OCI-LY7 (cell line): ENCODE measurements at regions not wholly inside any gene's neighbourhood (a gene's known extent, or its start where the extent isn't known, plus 50 kb on each side); places are given as distances from the start of the nearest gene placed in this dataset.
"Not testable (repeated sequence)": the region's sequence is repeated elsewhere in the genome, so short reads cannot be mapped to it uniquely, and the experiment has no call there.

Experiments used
- BruUV-seq: library from RNA; stranded (reverse); fragments of 400-500 nt; replicated peaks from 2 replicates; lab custom pipeline; 2021; lab: Mats Ljungman, UMichigan
- CTCF ChIA-PET: fragments of 300-600 bp; sonication (Branson Sonifier 250); formaldehyde crosslinking; loops from one replicate; lab custom pipeline; 2022; ENCODE audit warnings: antibody characterized with exemption; ENCODE audit not compliant: unreplicated experiment; lab: Charles Lee
- POLR2A ChIA-PET: fragments of 300-600 bp; sonication (Branson Sonifier 250); formaldehyde crosslinking; loops from one replicate; lab custom pipeline; 2022; ENCODE audit warnings: antibody characterized with exemption; lab: Charles Lee
- DNase-seq: peaks from one replicate; pipeline ENCODE4 v3.0.0-alpha.2; 2015; ENCODE audit warnings: low spot score
- H2AFZ ChIP-seq: fragments of 200-600 bp; sonication (generic), shearing (Covaris generic); 2 replicates; pipeline ENCODE4 v1.6.1; 2014; ENCODE audit warnings: mild to moderate bottlenecking, antibody characterized with exemption, low read length, moderate library complexity
- H3K27ac ChIP-seq: fragments of 200-600 bp; sonication (generic); 2 replicates; pipeline ENCODE4 v1.5.1; 2014; ENCODE audit warnings: mixed run types, low read depth, mild to moderate bottlenecking, moderate library complexity, low read length, inconsistent platforms; ENCODE audit not compliant: poor library complexity, severe bottlenecking
- H3K36me3 ChIP-seq: fragments of 200-600 bp; sonication (generic); 2 replicates; pipeline ENCODE4 v1.6.1; 2014; ENCODE audit warnings: mild to moderate bottlenecking, antibody characterized with exemption, low read length, moderate library complexity, mixed read lengths; ENCODE audit not compliant: insufficient read depth
- H3K4me1 ChIP-seq: fragments of 200-600 bp; sonication (generic); 2 replicates; pipeline ENCODE4 v1.5.1; 2014; ENCODE audit warnings: mild to moderate bottlenecking, low read length; ENCODE audit not compliant: insufficient read depth, poor library complexity, severe bottlenecking
- H3K4me2 ChIP-seq: fragments of 200-600 bp; sonication (generic); 2 replicates; pipeline ENCODE4 v1.6.1; 2014; ENCODE audit warnings: mild to moderate bottlenecking, low read length
- H3K4me3 ChIP-seq: fragments of 200-600 bp; sonication (generic); 2 replicates; pipeline ENCODE4 v1.5.1; 2014; ENCODE audit warnings: mild to moderate bottlenecking, low read depth, low read length; ENCODE audit not compliant: poor library complexity, severe bottlenecking
- H3K79me2 ChIP-seq: fragments of 200-600 bp; sonication (generic); 2 replicates; pipeline ENCODE4 v1.6.1; 2016; ENCODE audit warnings: low read depth, mild to moderate bottlenecking, low read length, moderate library complexity, mixed read lengths; ENCODE audit not compliant: insufficient read depth
- H3K9me2 ChIP-seq: fragments of 200-600 bp; sonication (generic); 2 replicates; pipeline ENCODE4 v1.6.1; 2016; ENCODE audit warnings: mild to moderate bottlenecking, low read length, mixed read lengths; ENCODE audit not compliant: insufficient read depth
- H3K9me3 ChIP-seq: fragments of 200-600 bp; sonication (generic); 2 replicates; pipeline ENCODE4 v1.6.1; 2014; ENCODE audit warnings: mild to moderate bottlenecking, mixed run types, low read length, mixed read lengths
- H4K20me1 ChIP-seq: fragments of 200-600 bp; sonication (generic); 2 replicates; pipeline ENCODE4 v1.6.1; 2014; ENCODE audit warnings: mild to moderate bottlenecking, antibody characterized with exemption, low read length, moderate library complexity, mixed read lengths; ENCODE audit not compliant: insufficient read depth
- EZH2phosphoT487 ChIP-seq: fragments of 200-600 bp; sonication (generic); IDR thresholded peaks from 2 replicates; pipeline ENCODE4 v1.6.1; 2018; ENCODE audit warnings: low read depth, borderline replicate concordance, mild to moderate bottlenecking, mixed run types, antibody characterized with exemption, low read length, moderate library complexity, mixed read lengths
- intact Hi-C: fragments of 100-400 bp; cut with micrococcal nuclease; formaldehyde crosslinking; loops from one replicate; pipeline ENCODE4 v1.10.0; 2022; ENCODE audit not compliant: unreplicated experiment
- TF ChIP-seq, protein P1 (sequence below): fragments of 200-600 bp; sonication (generic); conservative IDR thresholded peaks from 2 replicates; pipeline ENCODE4 v1.5.1; 2014; ENCODE audit warnings: mild to moderate bottlenecking, antibody characterized with exemption, low read length, moderate library complexity, mixed read lengths

DNA sequence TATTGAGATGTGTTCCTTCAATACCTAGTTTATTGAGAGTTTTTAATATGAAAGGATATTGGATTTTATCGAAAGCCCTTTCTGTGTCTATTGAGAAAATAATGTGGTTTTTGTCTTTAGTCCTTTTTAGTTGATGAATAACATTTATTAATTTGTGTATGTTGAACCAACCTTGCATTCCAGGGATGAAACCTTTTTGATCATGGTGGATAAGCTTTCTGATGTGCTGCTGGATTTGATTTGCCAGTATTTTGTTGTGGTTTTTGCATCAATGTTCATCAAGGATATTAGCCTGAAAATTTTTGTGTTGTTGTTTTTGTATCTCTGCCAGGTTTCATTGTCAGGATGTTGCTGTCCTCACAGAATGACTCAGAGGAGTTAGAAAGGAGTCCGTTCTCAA is 1710.4 kb downstream of the SUCLG1 start:
- intact Hi-C loops = no loop called here
- Histone ChIP-seq H3K79me2 (no peaks in the 10 kb centered on the region), H3K4me3 (no peak overlapping the region), H3K36me3 (no peaks in the 10 kb centered on the region), H3K9me2 (no peaks in the 10 kb centered on the region), H3K4me2 (no peak overlapping the region), H3K9me3 (no peaks in the 10 kb centered on the region), H4K20me1 (no peaks in the 10 kb centered on the region), H2AFZ (no peak overlapping the region), H3K4me1 (no peaks in the 10 kb centered on the region), H3K27ac (no peak overlapping the region)
- no TSS peak for BruUV-seq
- TF ChIP-seq EZH2phosphoT487 = no peak
- TF ChIP-seq, protein P1, sequence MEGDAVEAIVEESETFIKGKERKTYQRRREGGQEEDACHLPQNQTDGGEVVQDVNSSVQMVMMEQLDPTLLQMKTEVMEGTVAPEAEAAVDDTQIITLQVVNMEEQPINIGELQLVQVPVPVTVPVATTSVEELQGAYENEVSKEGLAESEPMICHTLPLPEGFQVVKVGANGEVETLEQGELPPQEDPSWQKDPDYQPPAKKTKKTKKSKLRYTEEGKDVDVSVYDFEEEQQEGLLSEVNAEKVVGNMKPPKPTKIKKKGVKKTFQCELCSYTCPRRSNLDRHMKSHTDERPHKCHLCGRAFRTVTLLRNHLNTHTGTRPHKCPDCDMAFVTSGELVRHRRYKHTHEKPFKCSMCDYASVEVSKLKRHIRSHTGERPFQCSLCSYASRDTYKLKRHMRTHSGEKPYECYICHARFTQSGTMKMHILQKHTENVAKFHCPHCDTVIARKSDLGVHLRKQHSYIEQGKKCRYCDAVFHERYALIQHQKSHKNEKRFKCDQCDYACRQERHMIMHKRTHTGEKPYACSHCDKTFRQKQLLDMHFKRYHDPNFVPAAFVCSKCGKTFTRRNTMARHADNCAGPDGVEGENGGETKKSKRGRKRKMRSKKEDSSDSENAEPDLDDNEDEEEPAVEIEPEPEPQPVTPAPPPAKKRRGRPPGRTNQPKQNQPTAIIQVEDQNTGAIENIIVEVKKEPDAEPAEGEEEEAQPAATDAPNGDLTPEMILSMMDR = no peak
- POLR2A ChIA-PET = no interaction called here
- CTCF ChIA-PET = no interaction called here
- no peak for DNase-seq

DNA sequence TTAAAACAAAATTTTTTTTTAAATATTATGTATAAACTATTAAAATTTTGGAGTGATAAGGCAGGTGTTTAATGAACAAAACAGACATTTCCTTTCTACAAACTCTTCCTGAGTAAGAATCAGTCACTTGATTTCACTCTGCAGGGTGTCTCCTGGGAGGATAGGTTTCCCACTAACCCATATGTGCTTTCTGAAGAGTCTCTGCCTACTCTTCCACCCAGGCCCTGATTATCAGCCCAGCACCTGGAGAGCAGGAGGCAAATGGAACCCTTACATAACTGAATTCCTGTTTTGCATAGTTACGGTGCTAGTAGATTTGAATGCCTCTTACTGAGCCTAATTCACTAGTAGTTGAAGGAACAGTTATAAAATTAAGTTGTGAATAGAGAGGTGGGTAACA is 1718.6 kb downstream of the SUCLG1 start:
- no TSS peak for BruUV-seq
- Histone ChIP-seq H3K4me3 (no peak overlapping the region), H3K36me3 (no peaks in the 10 kb centered on the region), H4K20me1 (no peaks in the 10 kb centered on the region), H3K4me2 (no peak overlapping the region), H3K79me2 (no peaks in the 10 kb centered on the region), H3K4me1 (no peaks in the 10 kb centered on the region), H3K27ac (no peak overlapping the region), H2AFZ (no peak overlapping the region), H3K9me2 (no peaks in the 10 kb centered on the region), H3K9me3 (no peaks in the 10 kb centered on the region)
- TF ChIP-seq EZH2phosphoT487 = no peak
- TF ChIP-seq, protein P1 = no peak
- intact Hi-C loops = no loop called here
- CTCF ChIA-PET = no interaction called here
- DNase-seq = no peak
- POLR2A ChIA-PET = no interaction called here

DNA sequence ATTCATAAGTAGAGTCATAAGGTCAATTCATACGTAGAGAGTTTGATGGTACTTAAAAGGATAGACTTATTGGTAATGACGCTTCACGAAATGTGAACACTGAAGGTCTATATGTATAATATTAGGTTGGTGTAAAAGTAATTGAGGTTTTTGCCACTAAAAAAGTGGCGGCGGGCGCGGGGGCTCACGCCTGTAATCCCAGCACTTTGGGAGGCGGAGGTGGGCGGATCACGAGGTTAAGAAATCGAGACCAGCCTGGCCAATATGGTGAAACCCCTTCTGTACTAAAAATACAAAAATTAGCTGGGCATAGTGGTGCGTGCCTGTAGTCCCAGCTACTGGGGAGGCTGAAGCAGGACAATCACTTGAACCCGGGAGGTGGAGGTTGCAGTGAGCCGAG is 1721.1 kb downstream of the SUCLG1 start:
- H4K20me1 ChIP-seq, intact Hi-C loops, H3K9me3 ChIP-seq, H3K4me2 ChIP-seq, H3K27ac ChIP-seq, H3K4me1 ChIP-seq, DNase-seq, H3K4me3 ChIP-seq, H2AFZ ChIP-seq, H3K9me2 ChIP-seq, BruUV-seq, H3K36me3 ChIP-seq, CTCF ChIA-PET, H3K79me2 ChIP-seq: not testable (repeated sequence)
- POLR2A ChIA-PET = interaction anchor here (0.6 to 0.7 kb wide), 3 partner anchors 52 to 242 kb away, joined by 3 to 5 read pairs (median 3); no protein-coding TSS in a partner anchor
